Keratinocyte (primary cell): ENCODE measurements at regions not wholly inside any gene's neighbourhood (a gene's known extent, or its start where the extent isn't known, plus 50 kb on each side); places are given as distances from the start of the nearest gene placed in this dataset.

ENCODE experiments used
- CTCF ChIP-seq, 3 experiments: IDR thresholded peaks in 1 of 3; conservative IDR thresholded peaks in 1 of 3; optimal IDR thresholded peaks in 1 of 3; 2 replicates in 2 of 3; 3 replicates in 1 of 3; pipeline versions ENCODE3 to v1.5.1; 2011; ENCODE audit warnings: low read length in 3 of 3, mild to moderate bottlenecking in 3 of 3, moderate library complexity in 2 of 3, control low read depth in 1 of 3, inconsistent platforms in 1 of 3; ENCODE audit not compliant: insufficient read depth in 2 of 3; ENCODE audit errors: extremely low read depth in 1 of 3
- EZH2 ChIP-seq: IDR thresholded peaks from one replicate; pipeline ENCODE4 v1.6.1; 2012; ENCODE audit warnings: inconsistent platforms, mild to moderate bottlenecking, low read length, moderate library complexity

- TF ChIP-seq CTCF (optimal IDR thresholded peaks at IDR 0.05 in 1 of 3, IDR thresholded peaks at IDR 0.05 in 1 of 3, conservative IDR thresholded peaks at IDR 0.05 in 1 of 3; ENCODE audit: extremely low read depth in 1 of 3, insufficient read depth in 2 of 3, low read length in 3 of 3): no peak
- TF ChIP-seq EZH2: no peak
Measured at GRCh38 chr3:177929310-177929709, 606.9 kb upstream of the KCNMB2 start.
